Choroid plexus epithelial cell (primary cell): ENCODE measurements at regions not wholly inside any gene's neighbourhood (a gene's known extent, or its start where the extent isn't known, plus 50 kb on each side); places are given as distances from the start of the nearest gene placed in this dataset.

Source experiments
- DNase-seq: peaks from one replicate; pipeline ENCODE4 v3.0.0-alpha.2; 2010; ENCODE audit warnings: low read depth
- H3K4me3 ChIP-seq: 2 replicates; pipeline ENCODE4 v1.5.1; 2011; ENCODE audit warnings: low read depth, mild to moderate bottlenecking, control low read depth, low read length, moderate library complexity
- TF ChIP-seq, protein P1 (sequence below): conservative IDR thresholded peaks from 2 replicates; pipeline ENCODE4 v1.5.1; 2011; ENCODE audit warnings: low read depth, mild to moderate bottlenecking, control low read depth, inconsistent platforms, low read length, moderate library complexity

DNA sequence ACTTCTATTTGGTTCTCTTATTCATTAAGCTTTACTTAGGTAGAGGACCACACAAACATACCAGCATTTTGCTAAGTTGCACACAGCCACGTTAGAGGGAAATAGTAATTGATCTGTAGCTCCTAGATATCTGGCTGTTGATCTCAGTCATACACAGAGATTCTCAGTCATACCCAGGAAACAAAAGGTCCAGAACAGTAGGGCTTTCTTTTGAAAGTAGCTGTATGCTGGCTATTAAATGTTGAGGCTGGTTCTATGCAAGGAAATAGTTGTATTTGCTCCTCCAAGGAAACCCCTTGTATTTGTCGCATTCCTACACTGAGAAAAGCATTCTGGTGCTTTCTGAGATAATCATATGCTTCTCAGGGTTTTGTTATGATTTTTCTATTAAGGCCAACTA lies 523.8 kb downstream of the SOX2 start:
- no peak for DNase-seq
- TF ChIP-seq, protein P1, sequence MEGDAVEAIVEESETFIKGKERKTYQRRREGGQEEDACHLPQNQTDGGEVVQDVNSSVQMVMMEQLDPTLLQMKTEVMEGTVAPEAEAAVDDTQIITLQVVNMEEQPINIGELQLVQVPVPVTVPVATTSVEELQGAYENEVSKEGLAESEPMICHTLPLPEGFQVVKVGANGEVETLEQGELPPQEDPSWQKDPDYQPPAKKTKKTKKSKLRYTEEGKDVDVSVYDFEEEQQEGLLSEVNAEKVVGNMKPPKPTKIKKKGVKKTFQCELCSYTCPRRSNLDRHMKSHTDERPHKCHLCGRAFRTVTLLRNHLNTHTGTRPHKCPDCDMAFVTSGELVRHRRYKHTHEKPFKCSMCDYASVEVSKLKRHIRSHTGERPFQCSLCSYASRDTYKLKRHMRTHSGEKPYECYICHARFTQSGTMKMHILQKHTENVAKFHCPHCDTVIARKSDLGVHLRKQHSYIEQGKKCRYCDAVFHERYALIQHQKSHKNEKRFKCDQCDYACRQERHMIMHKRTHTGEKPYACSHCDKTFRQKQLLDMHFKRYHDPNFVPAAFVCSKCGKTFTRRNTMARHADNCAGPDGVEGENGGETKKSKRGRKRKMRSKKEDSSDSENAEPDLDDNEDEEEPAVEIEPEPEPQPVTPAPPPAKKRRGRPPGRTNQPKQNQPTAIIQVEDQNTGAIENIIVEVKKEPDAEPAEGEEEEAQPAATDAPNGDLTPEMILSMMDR = no peak
- H3K4me3 ChIP-seq = no peak overlapping the region

GRCh38 chr3:182238126-182238525 lies 526.4 kb downstream of the SOX2 start:
- TF ChIP-seq, protein P1 = no peak
- H3K4me3 ChIP-seq = no peak overlapping the region
- peak; percentile 6 for DNase-seq

DNA sequence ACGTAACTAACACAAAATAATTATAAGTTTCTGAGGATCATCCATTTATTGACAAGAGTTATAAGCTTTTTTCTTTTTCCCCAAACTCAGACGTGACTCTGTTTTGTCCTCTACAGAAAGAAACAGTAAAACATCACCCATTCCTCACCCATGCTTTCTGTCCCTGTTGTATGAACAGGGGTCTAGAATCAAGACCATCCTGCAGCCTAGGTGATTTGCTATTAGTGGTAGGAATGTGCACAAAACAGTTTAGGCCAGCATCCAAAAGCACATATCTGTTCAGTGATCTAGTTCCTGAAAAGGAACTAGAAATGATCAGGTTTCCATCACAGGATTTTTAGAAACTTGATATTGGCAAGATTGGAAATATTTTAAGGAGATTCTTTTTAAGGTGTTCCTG lies 527.6 kb downstream of the SOX2 start:
- TF ChIP-seq, protein P1 = no peak
- no peak overlapping the region for H3K4me3 ChIP-seq
- no peak for DNase-seq

DNA sequence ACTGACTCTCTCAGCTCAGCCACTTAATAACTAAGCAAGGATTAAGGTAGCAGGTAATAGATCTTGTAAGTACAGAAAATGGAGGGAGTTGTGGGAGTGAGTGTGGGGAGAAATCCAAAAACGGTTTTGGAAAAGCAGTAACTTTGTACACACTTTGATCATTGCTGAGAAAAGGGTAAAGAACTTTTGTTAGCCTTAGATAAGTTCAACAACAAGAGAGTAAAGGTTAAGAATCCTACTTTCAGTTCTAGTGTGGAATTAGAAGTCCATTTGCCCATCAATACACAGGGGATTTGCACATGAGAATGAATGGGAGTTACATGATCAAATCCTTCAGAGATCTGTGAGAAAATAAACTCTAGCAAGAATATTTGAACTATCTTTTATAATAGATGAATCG lies 528.7 kb downstream of the SOX2 start:
- TF ChIP-seq, protein P1 = no peak
- no peak for DNase-seq
- H3K4me3 ChIP-seq = no peak overlapping the region

DNA sequence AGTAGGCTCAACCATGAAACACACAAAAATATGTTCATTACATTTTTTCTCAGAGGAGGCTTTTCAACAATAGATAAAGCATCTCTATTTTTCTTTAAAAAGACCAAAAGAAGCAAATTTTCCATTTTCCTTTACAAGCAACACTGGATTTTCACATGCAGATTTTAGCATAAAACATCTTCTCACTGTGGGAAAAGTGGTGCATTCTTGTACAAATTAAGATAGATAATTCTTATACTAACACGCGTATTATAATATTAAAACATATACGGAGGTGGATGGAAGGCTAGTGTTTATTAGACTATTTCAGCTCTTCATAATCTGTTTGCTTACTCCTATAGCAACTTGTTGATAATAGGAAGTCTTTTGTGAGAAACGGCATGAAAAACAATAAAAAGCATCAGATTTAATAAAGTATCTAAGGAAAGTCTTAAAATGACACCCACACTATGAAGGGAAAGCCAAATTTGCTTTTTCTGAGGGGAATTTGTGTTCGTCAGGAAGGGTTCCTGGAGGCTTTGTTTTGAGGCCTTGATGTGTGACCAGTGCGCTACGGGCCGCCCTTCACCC lies 529.6 kb downstream of the SOX2 start:
- H3K4me3 ChIP-seq = no peak overlapping the region
- DNase-seq = no peak
- TF ChIP-seq, protein P1 = no peak

DNA sequence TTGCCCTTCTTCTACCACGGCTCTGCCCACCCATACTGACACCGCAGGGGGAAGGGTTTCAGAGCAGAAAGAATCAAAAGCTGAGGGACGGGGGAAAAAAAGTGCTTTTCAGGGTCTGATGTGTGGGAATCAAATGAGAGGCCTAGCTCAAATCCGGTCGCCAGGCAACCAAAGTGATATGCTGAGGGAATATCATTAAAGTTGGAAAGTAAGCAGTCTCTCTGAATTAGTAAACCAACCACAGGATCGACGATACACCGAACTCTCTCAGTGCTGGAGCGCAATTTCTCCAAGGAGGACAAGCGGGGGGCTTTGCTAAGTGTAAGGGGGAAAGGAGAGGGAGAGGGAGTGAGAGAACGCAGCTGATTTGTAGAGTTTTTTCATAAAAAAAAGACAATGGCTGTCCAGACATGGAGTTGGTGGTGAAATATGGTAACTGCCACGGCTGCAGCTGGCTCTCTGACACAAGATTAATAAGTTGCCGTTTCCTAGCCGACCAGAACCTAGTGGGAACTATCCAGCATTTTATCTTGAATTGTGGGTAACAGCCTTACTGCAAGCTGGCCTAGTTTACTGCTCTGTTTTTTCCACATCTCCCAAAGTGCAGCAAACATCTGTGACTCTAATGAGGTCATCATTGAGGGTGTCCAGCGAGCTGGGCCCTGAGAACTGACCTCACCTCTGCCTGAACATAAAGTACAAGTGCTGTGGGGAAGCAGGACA lies 530.2 kb downstream of the SOX2 start:
- H3K4me3 ChIP-seq = no peak overlapping the region
- DNase-seq = peak; percentile 3
- TF ChIP-seq, protein P1 = no peak

DNA sequence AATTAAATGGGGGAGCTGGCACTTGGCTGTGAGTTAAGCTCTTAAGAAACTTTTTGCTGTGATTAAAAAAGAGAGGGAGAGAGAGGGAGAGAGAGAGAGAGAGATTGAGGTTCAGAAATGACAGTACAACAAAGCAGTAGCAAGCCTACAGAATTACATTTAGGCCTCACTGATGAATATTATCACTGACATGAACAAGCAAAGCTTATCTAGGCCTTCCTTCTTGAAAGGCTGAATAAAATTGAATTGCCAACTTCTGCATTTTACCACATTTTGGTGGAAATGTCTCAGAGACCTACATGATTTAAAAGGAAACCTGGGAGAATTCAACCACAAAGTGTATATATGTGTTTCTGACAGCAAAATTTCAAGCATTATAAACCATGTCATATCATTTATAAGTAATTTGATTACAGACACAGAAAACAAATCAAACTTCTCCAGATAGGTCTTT lies 530.8 kb downstream of the SOX2 start:
- TF ChIP-seq, protein P1 = no peak
- no peak for DNase-seq
- no peak overlapping the region for H3K4me3 ChIP-seq
